ENCODE measurements at regions not wholly inside any gene's neighbourhood (a gene's known extent, or its start where the extent isn't known, plus 50 kb on each side); places are given as distances from the start of the nearest gene placed in this dataset.

DNA sequence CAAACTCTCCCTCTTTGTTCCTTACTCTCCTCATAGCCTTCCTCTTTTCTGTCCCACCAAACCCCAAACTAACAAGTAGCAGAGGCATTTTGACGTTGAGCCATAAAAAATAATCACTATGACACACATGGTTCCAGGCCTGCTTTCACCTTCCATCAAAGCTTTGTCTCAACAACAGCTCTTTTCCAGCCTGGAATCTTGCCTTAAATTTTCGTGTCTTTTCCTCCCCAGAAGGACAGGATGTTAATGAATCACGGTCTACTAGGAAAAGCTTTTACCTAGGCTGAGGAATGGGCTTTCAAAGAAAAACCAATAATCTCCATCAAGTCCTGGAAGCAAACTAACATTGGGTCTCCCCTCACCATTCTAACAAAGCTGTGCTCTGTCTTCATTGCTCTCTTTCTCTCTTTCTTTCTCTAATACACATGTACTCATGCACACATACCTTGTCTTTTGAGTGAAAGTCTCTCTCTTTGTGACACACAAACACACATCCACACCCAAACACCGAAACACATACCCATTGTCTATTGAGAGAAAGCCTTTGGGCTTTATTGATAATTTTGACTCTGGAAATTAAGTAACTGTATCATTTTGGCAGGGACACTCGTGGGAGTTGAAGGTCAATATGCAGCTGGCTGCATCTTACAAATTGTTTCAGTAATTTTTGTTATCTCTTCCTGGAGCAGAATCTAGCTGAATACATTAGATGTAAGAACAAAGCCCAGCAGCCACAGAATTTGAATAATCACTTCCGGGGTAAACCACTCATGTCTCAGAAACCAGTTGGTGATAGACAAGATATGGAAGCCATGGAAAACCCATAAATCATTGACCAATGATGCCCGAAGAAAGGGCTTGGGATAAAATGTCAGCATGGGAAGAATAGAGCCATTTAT lies 107.4 kb upstream of the SLC4A7 start:
- DNase-seq, result no peak
- peak overlapping the region in 1 of 12 donors; percentile 12 for H3K4me3 ChIP-seq
- no peaks in the 10 kb centered on the region for H3K9me3 ChIP-seq
- 41 to 53% (median 45%) methylated on average over 7 of the region's 7 CpGs for WGBS, 4 donors
- peak; percentile 31 to 44 (median 36) for ATAC-seq
- TF ChIP-seq CTCF (IDR thresholded peaks at IDR 0.05) (no peak), POLR2A (IDR thresholded peaks at IDR 0.05) (no peak)
- H3K4me1 ChIP-seq, result peaks cover 0 to 55% (median 25%) of the 10 kb centered on the region in 12 donors
- H3K27me3 ChIP-seq, result no peaks in the 10 kb centered on the region
- peak overlapping the region; percentile 51 to 92 (median 72) for H3K27ac ChIP-seq
- intact Hi-C loops (cut with DNase I), result no loop called here
- no peaks in the 10 kb centered on the region for H3K36me3 ChIP-seq

DNA sequence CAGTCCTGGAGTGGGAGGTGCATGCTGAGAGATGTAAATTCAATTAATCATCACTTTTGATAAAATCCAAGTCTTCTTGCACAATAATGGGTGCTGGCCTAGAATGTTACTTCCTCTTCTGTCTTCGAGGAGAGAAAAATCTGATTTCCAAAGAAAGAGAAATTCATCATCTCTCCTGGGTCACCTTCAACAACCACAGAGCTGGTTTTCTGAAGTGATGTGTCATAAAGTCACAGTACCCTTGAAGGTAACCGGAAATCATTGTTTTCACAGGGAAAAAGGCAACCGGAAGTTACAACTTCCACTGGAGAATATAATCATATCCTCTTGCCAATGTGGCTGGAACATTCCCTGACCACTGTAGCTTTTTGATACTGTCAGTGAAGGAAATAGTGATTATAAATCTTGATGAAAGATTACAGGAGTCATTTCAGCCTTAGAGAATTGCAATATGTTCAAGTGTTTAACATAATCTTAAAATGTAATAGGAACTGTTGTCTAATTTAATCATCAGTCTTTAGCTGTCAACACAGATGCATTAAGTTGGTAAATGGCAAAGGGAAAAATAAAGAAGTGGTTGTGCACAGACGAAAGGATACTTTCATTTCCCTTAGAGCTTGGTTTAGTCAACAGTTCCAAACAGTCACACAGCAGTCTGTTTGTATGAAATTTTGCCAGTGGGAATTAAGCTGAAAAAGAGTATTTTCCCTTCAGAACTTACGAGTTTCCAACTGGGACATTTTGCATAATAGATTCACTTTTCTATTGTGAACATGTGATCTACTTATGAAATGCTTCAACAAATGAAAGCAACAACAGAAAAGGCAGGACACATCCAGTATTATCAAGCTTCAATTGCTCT lies 106.5 kb upstream of the SLC4A7 start:
- DNase-seq, result no peak
- intact Hi-C loops (cut with DNase I), result no loop called here
- Histone ChIP-seq H3K27ac (peak overlapping the region; percentile 51 to 92 (median 72)), H3K36me3 (no peaks in the 10 kb centered on the region), H3K4me3 (peak overlapping the region in 1 of 12 donors; percentile 12), H3K4me1 (peaks cover 0 to 48% (median 24%) of the 10 kb centered on the region in 12 donors), H3K27me3 (no peaks in the 10 kb centered on the region), H3K9me3 (no peaks in the 10 kb centered on the region)
- TF ChIP-seq CTCF (IDR thresholded peaks at IDR 0.05) (no peak), POLR2A (IDR thresholded peaks at IDR 0.05) (no peak)
- 30 to 35% (median 32%) methylated on average over 5 of the region's 5 CpGs for WGBS, 4 donors
- ATAC-seq, result peak; percentile 57 to 86 (median 76)

GRCh38 chr3:27589795-27590194 lies 105.6 kb upstream of the SLC4A7 start:
- H3K4me3 ChIP-seq, result peak overlapping the region in 1 of 12 donors; percentile 6
- no peak for DNase-seq
- no peaks in the 10 kb centered on the region for H3K27me3 ChIP-seq
- peak overlapping the region in 10 of 12 donors; percentile 58 to 92 (median 74) for H3K27ac ChIP-seq
- 62 to 74% (median 66%) methylated on average over 1 of the region's 1 CpG for whole genome bisulfite sequencing, 4 donors
- H3K4me1 ChIP-seq, result peaks cover 0 to 44% (median 24%) of the 10 kb centered on the region in 12 donors
- H3K9me3 ChIP-seq, result no peaks in the 10 kb centered on the region
- no peaks in the 10 kb centered on the region for H3K36me3 ChIP-seq
- TF ChIP-seq CTCF (IDR thresholded peaks at IDR 0.05) (no peak), POLR2A (IDR thresholded peaks at IDR 0.05) (no peak)
- intact Hi-C loops (cut with DNase I), result no loop called here
- ATAC-seq, result peak in 2 of 4 donors; percentile 32 to 60

DNA sequence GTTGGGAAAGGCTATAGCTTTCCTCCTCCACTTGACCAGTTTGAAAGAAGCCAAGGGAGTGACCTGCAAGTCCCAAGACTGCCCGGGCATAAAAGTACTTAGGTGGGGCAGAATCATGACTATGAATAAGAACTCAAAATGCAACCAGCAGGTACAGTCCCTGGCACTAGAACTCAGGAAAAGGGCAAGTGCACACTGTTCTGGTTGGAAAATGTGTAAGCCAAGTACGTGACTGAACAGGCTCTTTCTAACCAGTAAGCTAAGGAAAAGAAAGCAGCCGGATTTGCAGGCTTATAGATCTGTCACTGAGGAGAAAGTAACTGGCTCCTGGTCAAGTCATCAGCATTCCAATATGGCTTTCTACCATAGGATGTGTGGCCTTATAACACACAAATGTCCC lies 101.2 kb upstream of the SLC4A7 start:
- WGBS, 4 donors, result 63 to 73% (median 71%) methylated on average over 3 of the region's 3 CpGs
- intact Hi-C loops (cut with DNase I), result no loop called here
- H3K36me3 ChIP-seq, result no peaks in the 10 kb centered on the region
- peak in 2 of 4 donors; percentile 22 to 26 for ATAC-seq
- H3K4me3 ChIP-seq, result no peak overlapping the region
- no peak for DNase-seq
- H3K4me1 ChIP-seq, result peaks cover 0 to 15% (median 9%) of the 10 kb centered on the region in 12 donors
- TF ChIP-seq CTCF (IDR thresholded peaks at IDR 0.05) (no peak), POLR2A (IDR thresholded peaks at IDR 0.05) (no peak)
- H3K9me3 ChIP-seq, result no peaks in the 10 kb centered on the region
- no peak overlapping the region for H3K27ac ChIP-seq
- H3K27me3 ChIP-seq, result no peaks in the 10 kb centered on the region

Data from heart left ventricle (tissue), 16 donors.